GM21825 (cell line): ENCODE measurements at regions not wholly inside any gene's neighbourhood (a gene's known extent, or its start where the extent isn't known, plus 50 kb on each side); places are given as distances from the start of the nearest gene placed in this dataset.

ENCODE experiments used
- ATAC-seq: cut with Tn5 transposase; IDR thresholded peaks from one replicate; pipeline ENCODE4 v1.9.1; 2021; ENCODE audit warnings: mild to moderate bottlenecking, moderate library complexity; ENCODE audit not compliant: unreplicated experiment

DNA sequence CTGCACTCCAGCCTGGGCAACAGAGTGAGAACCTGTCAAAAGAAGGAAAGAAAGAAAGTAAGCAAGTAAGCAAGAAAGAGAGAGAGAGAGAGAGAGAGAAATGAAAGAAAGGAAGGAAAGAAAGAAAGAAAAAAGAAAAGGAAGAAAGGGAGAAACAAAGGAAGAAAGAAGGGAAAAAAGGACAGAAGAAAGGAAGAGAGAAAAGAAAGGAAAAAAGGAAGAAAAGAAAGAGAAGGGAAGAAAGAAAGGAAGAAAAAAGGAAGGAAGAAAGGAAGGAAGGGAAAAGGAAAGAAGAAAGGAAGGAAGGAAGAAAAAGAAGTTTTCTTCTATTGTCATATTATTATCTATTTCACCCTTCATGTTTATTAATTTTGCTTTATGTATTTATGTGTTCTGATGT, 251.1 kb upstream of the CD180 start:
- no peak for ATAC-seq

- no peak for ATAC-seq
Measured at GRCh38 chr5:67437905-67438845, 241.6 kb upstream of the CD180 start.

GRCh38 chr5:67435032-67435431, 238.4 kb upstream of the CD180 start:
- ATAC-seq, result no peak

- ATAC-seq, result no peak
Measured at GRCh38 chr5:67434466-67434865, 237.9 kb upstream of the CD180 start.

DNA sequence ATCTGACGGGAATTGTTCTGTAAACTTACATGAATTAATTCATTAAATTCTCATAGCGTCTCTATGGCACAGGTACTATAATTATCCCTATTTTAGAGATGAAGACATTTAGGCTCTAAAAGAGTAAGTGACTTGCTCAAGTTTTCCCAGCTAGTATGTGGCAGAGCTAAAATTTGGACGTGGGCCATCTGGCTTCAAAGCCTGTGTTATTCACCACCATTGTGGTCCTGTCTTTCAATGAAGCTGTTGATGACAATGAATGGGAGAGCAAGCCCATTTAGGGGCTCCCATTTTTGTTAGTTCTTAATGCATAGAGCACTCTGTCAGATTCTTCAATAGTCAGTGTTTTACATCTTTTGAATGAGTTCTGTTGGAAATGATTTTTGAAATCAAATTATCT, 236.0 kb upstream of the CD180 start:
- no peak for ATAC-seq

GRCh38 chr5:67431191-67431590, 234.6 kb upstream of the CD180 start:
- no peak for ATAC-seq

- no peak for ATAC-seq
Measured at GRCh38 chr5:67427850-67428298, 231.3 kb upstream of the CD180 start.

GRCh38 chr5:67426961-67427849, 230.6 kb upstream of the CD180 start:
- no peak for ATAC-seq

- ATAC-seq, result no peak
Measured at GRCh38 chr5:67425514-67425913, 228.9 kb upstream of the CD180 start.

DNA sequence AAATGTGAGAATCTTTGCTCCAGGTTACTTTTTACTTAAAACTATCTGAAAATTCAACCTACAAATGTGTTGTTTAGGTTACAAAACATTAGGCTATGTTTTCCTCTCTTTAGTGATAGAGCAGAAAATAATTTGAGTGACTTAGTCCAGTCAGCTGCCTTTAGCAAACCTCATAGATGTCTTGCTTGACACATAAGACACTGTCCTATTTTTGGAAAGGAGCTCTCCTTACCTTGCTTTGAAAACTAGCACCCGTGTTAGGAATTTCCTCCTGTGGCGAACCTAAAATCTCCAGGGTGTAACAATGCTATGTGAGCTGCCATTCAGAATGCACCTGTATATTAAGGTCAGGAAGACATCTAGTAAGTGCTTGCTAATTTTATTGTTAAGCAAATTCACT, 221.2 kb upstream of the CD180 start:
- no peak for ATAC-seq

DNA sequence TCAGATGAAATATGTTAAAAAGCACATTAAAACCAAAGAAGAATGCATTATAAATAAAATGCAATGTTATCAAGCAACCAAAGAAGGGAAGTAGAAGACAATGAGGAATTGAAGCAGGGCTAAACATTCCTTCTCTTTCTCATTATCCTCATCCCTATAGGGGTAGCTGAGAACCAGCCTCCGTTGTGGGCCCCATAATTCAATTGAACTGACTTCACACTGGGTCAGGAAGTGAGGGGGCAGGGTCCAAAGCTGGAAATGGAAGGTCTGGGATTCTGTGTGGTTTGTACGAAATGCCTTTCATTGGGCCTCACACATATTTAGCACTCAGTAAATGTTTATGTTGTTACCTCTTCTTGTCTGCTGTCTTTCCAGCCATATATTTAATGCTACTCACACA, 220.4 kb upstream of the CD180 start:
- no peak for ATAC-seq

DNA sequence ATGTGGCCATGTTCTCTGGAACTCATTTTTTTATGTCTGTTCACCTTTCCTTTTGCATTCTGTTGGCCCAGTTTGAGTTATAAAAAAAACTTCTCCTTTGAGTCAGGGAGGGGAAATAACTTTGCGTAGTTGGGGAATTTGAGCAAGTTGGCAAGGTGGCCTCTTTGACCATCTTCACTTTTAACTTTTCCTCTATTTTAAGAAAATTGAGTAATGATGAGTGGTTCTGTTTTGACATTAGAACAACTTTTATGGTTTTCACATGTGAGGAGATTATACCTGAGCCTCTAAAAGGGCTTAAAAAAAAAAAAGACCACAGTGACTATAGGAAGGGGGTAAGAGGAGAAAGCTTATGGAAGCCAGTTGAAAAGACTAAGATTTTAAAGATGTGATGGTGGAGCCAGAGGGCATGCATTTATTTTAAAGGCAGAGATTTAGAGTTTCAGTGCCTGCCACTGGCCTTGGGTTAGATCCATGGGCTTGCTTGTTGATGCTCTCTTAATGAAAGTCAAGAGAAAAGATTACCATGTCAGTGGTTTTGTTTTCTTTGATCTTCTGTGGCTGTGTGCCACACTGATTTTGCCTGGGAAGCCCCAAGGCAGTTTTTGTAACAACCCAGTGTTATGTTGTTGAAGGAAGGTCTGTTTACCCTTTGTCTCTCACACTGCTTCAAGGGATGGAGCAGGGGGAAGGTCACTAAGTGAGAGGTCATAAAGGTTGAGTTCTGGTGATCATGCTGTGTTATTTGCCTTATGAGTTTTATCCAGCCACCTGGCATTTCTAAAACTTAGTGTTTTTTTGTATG, 219.7 kb upstream of the CD180 start:
- ATAC-seq, result no peak

- no peak for ATAC-seq
Measured at GRCh38 chr5:67414712-67415111, 218.1 kb upstream of the CD180 start.

- no peak for ATAC-seq
Measured at GRCh38 chr5:67413721-67414120, 217.1 kb upstream of the CD180 start.

- ATAC-seq, result no peak
Measured at GRCh38 chr5:67409126-67409777, 212.7 kb upstream of the CD180 start.

- ATAC-seq, result no peak
Measured at GRCh38 chr5:67407979-67408378, 211.4 kb upstream of the CD180 start.

GRCh38 chr5:67405755-67406154, 209.2 kb upstream of the CD180 start:
- ATAC-seq, result no peak

GRCh38 chr5:67405101-67405364, 208.4 kb upstream of the CD180 start:
- no peak for ATAC-seq

GRCh38 chr5:67404256-67405100, 207.9 kb upstream of the CD180 start:
- no peak for ATAC-seq

- ATAC-seq, result no peak
Measured at GRCh38 chr5:67402526-67402925, 205.9 kb upstream of the CD180 start.
